Lung (tissue), 11 donors: ENCODE measurements at regions not wholly inside any gene's neighbourhood (a gene's known extent, or its start where the extent isn't known, plus 50 kb on each side); places are given as distances from the start of the nearest gene placed in this dataset.

Source experiments
- ATAC-seq: fragments of 200-7000 bp; cut with Tn5 transposase; one replicate; pipeline ENCODE4 v1.9.1; 2020; ENCODE audit warnings: moderate number of reproducible peaks; ENCODE audit not compliant: insufficient read depth, low FRiP score
- DNase-seq, 3 donors: peaks; one replicate each; pipeline ENCODE4 v3.0.0-alpha.2; 2013 to 2017
- H3K27ac ChIP-seq, 2 donors: one replicate each; pipeline ENCODE4 v1.5.1; 2013; ENCODE audit warnings: mild to moderate bottlenecking in 2 of 2, moderate library complexity in 2 of 2, control low read depth in 1 of 2, inconsistent platforms in 1 of 2, low read depth in 1 of 2, low read length in 1 of 2
- H3K27me3 ChIP-seq, 3 donors: one replicate each; pipeline ENCODE4 v1.5.1; 2013; ENCODE audit warnings: low read length in 2 of 3; ENCODE audit not compliant: control insufficient read depth in 3 of 3, insufficient read depth in 3 of 3
- H3K36me3 ChIP-seq, 4 donors: one replicate each; pipeline ENCODE4 v1.5.1; 2013; ENCODE audit warnings: low read length in 4 of 4, mild to moderate bottlenecking in 1 of 4, moderate library complexity in 1 of 4; ENCODE audit not compliant: control insufficient read depth in 4 of 4, insufficient read depth in 4 of 4
- H3K4me1 ChIP-seq, 5 donors: one replicate each; pipeline ENCODE4 v1.5.1; 2013; ENCODE audit warnings: low read length in 5 of 5, mild to moderate bottlenecking in 2 of 5, moderate library complexity in 1 of 5; ENCODE audit not compliant: control insufficient read depth in 5 of 5, insufficient read depth in 5 of 5
- H3K4me3 ChIP-seq: one replicate; pipeline ENCODE4 v1.5.1; 2013; ENCODE audit warnings: mild to moderate bottlenecking, control low read depth, moderate library complexity
- H3K9ac ChIP-seq, 2 donors: one replicate each; pipeline ENCODE4 v1.5.1; 2013; ENCODE audit warnings: low read length in 2 of 2, control low read depth in 1 of 2; ENCODE audit not compliant: insufficient read depth in 1 of 2
- H3K9me3 ChIP-seq, 4 donors: one replicate each; pipeline ENCODE4 v1.5.1; 2013; ENCODE audit warnings: low read length in 3 of 4, mild to moderate bottlenecking in 1 of 4, moderate library complexity in 1 of 4; ENCODE audit not compliant: control insufficient read depth in 4 of 4, insufficient read depth in 3 of 4
- CTCF ChIP-seq: IDR thresholded peaks from 2 replicates; pipeline ENCODE4 v1.5.1; 2012; ENCODE audit warnings: mild to moderate bottlenecking; ENCODE audit errors: control extremely low read depth, extremely low read depth
- WGBS, 2 donors: extraction: QIAGEN DNeasy Blood & Tissue Kit; methylation state at CpG; one replicate each; pipeline ENCODE4 v1.1.7; 2013; 5-methylcytosine and 5-hydroxymethylcytosine counted together
- donor health status: control.
- donor health status: control.
- donor health status: Bipolar disorder and iron deficiency.
- donor health status: healthy.
- donor health status: DM: yes; HTN: yes; CAD: no.

- H3K4me1 ChIP-seq = no peaks in the 10 kb centered on the region
- H3K27me3 ChIP-seq = no peaks in the 10 kb centered on the region
- H3K27ac ChIP-seq = no peak overlapping the region
- no peaks in the 10 kb centered on the region for H3K36me3 ChIP-seq
- H3K9me3 ChIP-seq = peaks cover 0 to 6% (median 0%) of the 10 kb centered on the region in 4 donors
- WGBS, 2 donors = 59 to 79% methylated on average over 1 of the region's 1 CpG
- no peak for DNase-seq
- no peak overlapping the region for H3K9ac ChIP-seq
- no peak overlapping the region for H3K4me3 ChIP-seq
- ATAC-seq = no peak
- TF ChIP-seq CTCF = no peak
Observed at GRCh38 chr13:47679401-47679800, 321.7 kb downstream of the SUCLA2 start.

GRCh38 chr13:47678201-47678968 lies 322.7 kb downstream of the SUCLA2 start:
- no peak for TF ChIP-seq CTCF
- DNase-seq (no peak), ATAC-seq (no peak)
- H3K4me1 ChIP-seq = peaks cover 0 to 4% (median 0%) of the 10 kb centered on the region in 5 donors
- H3K36me3 ChIP-seq = no peaks in the 10 kb centered on the region
- H3K4me3 ChIP-seq = no peak overlapping the region
- WGBS, 2 donors = 83 to 91% methylated on average over 4 of the region's 4 CpGs
- H3K27me3 ChIP-seq = no peaks in the 10 kb centered on the region
- H3K9ac ChIP-seq = no peak overlapping the region
- H3K27ac ChIP-seq = no peak overlapping the region
- peaks cover 0 to under 1% (median 0%) of the 10 kb centered on the region in 4 donors for H3K9me3 ChIP-seq

- WGBS, 2 donors = 85 to 96% methylated on average over 4 of the region's 4 CpGs
- DNase-seq (no peak), ATAC-seq (no peak)
- Histone ChIP-seq H3K9ac (no peak overlapping the region), H3K27me3 (no peaks in the 10 kb centered on the region), H3K9me3 (peaks cover 0 to 3% (median 0%) of the 10 kb centered on the region in 4 donors), H3K4me3 (no peak overlapping the region), H3K27ac (no peak overlapping the region), H3K36me3 (no peaks in the 10 kb centered on the region), H3K4me1 (peaks cover 0 to 14% (median 0%) of the 10 kb centered on the region in 5 donors)
- TF ChIP-seq CTCF = no peak
Observed at GRCh38 chr13:47675871-47676270, 325.2 kb downstream of the SUCLA2 start.
